ENCODE measurements at regions not wholly inside any gene's neighbourhood (a gene's known extent, or its start where the extent isn't known, plus 50 kb on each side); places are given as distances from the start of the nearest gene placed in this dataset.

DNA sequence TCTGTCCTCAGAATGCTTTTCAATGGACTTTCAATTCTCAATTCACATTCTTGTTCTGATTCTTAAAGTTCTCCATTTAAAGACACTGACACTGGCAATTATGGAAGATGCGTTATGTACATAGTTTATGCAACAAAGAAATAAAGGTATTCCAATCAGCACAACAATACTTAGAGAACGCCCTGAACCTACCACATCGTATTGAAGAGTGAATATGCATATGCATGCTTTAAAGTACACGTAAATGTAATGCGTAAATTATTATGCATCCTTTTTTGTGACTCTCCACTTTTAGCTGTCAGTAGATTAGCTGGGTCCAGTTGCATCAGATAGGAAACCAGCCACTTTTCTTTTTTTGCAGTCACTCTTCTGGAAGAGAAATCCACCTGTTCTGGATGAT is 83.5 kb downstream of the RBM43 start:
- Histone ChIP-seq H3K4me3 (no peak overlapping the region), H3K9me3 (no peaks in the 10 kb centered on the region), H3K27ac (no peak overlapping the region), H3K27me3 (no peaks in the 10 kb centered on the region), H3K4me1 (no peaks in the 10 kb centered on the region), H3K36me3 (no peaks in the 10 kb centered on the region)
- TF ChIP-seq POLR2A (IDR thresholded peaks at IDR 0.05) (no peak), POLR2AphosphoS5 (IDR thresholded peaks at IDR 0.05) (no peak), EP300 (IDR thresholded peaks at IDR 0.05) (no peak)
- TF ChIP-seq, protein P1, sequence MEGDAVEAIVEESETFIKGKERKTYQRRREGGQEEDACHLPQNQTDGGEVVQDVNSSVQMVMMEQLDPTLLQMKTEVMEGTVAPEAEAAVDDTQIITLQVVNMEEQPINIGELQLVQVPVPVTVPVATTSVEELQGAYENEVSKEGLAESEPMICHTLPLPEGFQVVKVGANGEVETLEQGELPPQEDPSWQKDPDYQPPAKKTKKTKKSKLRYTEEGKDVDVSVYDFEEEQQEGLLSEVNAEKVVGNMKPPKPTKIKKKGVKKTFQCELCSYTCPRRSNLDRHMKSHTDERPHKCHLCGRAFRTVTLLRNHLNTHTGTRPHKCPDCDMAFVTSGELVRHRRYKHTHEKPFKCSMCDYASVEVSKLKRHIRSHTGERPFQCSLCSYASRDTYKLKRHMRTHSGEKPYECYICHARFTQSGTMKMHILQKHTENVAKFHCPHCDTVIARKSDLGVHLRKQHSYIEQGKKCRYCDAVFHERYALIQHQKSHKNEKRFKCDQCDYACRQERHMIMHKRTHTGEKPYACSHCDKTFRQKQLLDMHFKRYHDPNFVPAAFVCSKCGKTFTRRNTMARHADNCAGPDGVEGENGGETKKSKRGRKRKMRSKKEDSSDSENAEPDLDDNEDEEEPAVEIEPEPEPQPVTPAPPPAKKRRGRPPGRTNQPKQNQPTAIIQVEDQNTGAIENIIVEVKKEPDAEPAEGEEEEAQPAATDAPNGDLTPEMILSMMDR (IDR thresholded peaks at IDR 0.05) = no peak
- no peak for ATAC-seq
- 81 to 83% methylated on average over 5 of the region's 5 CpGs for WGBS, 2 donors (ENCODE audit: low coverage in 1 of 2)

DNA sequence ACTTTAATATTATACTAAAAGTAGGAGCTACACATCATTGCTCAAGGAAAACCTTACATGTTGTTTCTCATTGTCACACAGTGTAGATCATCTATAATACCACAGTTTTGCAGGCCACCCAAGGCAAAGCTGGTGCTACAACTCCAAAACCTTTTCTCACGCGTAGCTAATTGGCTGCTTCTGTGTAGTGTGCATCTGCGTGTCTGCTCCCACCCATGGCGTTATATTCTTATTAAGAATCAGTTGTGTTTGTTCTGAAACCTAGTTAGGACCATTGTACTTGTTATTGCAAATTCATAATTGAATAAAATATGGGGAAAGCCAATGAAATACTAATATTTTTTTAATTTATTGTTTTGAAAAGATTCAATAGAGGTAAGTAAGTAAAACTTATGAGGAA is 83.9 kb downstream of the RBM43 start:
- H3K4me3 ChIP-seq = no peak overlapping the region
- H3K4me1 ChIP-seq = no peaks in the 10 kb centered on the region
- no peak for ATAC-seq
- no peak overlapping the region for H3K27ac ChIP-seq
- no peaks in the 10 kb centered on the region for H3K9me3 ChIP-seq
- no peaks in the 10 kb centered on the region for H3K27me3 ChIP-seq
- H3K36me3 ChIP-seq = no peaks in the 10 kb centered on the region
- 92 to 100% methylated on average over 2 to 4 of the region's 4 CpGs for WGBS, 2 donors (ENCODE audit: low coverage in 1 of 2)
- TF ChIP-seq POLR2AphosphoS5 (IDR thresholded peaks at IDR 0.05) (no peak), POLR2A (IDR thresholded peaks at IDR 0.05) (no peak), EP300 (IDR thresholded peaks at IDR 0.05) (no peak)
- TF ChIP-seq, protein P1 (IDR thresholded peaks at IDR 0.05) = no peak

DNA sequence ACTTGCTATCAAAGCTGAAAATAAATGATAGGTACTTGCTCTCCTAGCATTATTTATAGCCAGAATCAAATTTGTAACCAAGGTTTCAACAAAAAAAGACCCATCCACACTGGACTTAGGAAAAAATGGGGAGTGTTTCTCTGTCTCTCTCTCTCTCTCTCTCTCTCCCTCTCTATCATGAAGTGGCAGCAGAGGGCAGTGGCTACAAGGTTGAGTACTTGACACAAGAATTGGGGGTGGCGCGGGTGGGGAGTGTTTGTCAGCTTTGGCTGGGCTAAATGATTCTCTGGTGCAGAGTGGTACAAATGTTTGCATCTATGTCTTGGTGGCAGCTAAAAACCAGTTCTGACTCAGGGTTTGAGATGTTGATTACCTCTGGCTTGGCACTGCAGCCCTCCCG is 85.0 kb downstream of the RBM43 start:
- Histone ChIP-seq H3K27ac (no peak overlapping the region), H3K4me3 (no peak overlapping the region), H3K4me1 (no peaks in the 10 kb centered on the region), H3K9me3 (no peaks in the 10 kb centered on the region), H3K36me3 (no peaks in the 10 kb centered on the region), H3K27me3 (no peaks in the 10 kb centered on the region)
- WGBS, 2 donors (ENCODE audit: low coverage in 1 of 2) = 89 to 100% methylated on average over 1 to 3 of the region's 3 CpGs
- ATAC-seq = no peak
- TF ChIP-seq POLR2AphosphoS5 (IDR thresholded peaks at IDR 0.05) = no peak
- TF ChIP-seq POLR2A (IDR thresholded peaks at IDR 0.05) = no peak
- TF ChIP-seq EP300 (IDR thresholded peaks at IDR 0.05) = no peak
- TF ChIP-seq, protein P1 (IDR thresholded peaks at IDR 0.05) = no peak

DNA sequence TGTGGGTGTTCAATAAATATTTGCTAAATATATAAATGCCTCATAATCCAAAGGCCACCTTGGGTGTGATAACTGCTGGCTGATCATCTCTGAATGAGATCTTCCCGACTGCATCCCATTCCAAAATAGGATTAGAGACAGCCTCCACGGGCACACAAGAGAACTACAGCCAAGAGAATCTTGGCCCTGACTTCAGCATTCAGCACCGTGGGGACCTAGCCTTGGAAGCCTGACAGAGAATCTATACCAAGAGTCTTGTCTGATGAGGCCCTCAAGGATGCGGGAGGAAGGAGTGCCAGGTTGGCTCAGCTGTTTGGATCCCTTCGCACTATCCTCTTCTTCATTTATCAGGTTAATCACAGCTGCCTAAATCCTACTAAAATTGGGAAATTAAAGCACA is 85.8 kb downstream of the RBM43 start:
- H3K9me3 ChIP-seq = no peaks in the 10 kb centered on the region

DNA sequence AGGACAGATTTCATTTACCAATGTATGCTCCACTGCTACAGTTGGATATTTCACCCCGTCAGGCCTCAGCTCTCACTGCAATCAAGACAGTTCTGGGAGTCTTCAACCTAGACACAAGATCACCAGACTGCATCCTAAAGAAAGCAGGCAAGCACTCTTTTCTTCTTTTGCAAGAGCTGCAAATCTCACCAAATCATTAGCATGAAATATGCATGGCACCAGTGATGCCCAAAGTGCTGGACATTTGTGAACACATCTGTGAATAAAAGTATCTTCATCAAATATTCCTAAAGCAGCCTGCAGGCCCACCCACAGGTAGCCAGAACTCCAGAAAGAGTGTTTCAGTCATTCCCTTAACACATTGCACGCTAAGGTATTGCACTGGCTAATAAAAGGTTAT is 87.5 kb downstream of the RBM43 start:
- TF ChIP-seq EP300 (IDR thresholded peaks at IDR 0.05) (no peak), POLR2A (IDR thresholded peaks at IDR 0.05) (no peak), POLR2AphosphoS5 (IDR thresholded peaks at IDR 0.05) (no peak)
- TF ChIP-seq, protein P1 (IDR thresholded peaks at IDR 0.05) = no peak
- no peak for ATAC-seq
- 100% methylated on average over 1 to 2 of the region's 2 CpGs for whole genome bisulfite sequencing, 2 donors (ENCODE audit: low coverage in 1 of 2)

More for the DNA sequence above, 85.8 kb downstream of the RBM43 start:
- Histone ChIP-seq H3K4me3 (no peak overlapping the region), H3K27ac (no peak overlapping the region), H3K36me3 (no peaks in the 10 kb centered on the region), H3K4me1 (no peaks in the 10 kb centered on the region), H3K27me3 (no peaks in the 10 kb centered on the region)
- no peak for ATAC-seq
- no peak for TF ChIP-seq POLR2AphosphoS5 (IDR thresholded peaks at IDR 0.05)
- 52 to 61% methylated on average over 3 to 4 of the region's 5 CpGs for WGBS, 2 donors (ENCODE audit: low coverage in 1 of 2)

More for the DNA sequence above, 87.5 kb downstream of the RBM43 start:
- no peaks in the 10 kb centered on the region for H3K27me3 ChIP-seq
- H3K4me3 ChIP-seq = no peak overlapping the region
- H3K36me3 ChIP-seq = no peaks in the 10 kb centered on the region
- H3K27ac ChIP-seq = no peak overlapping the region
- H3K9me3 ChIP-seq = no peaks in the 10 kb centered on the region
- no peaks in the 10 kb centered on the region for H3K4me1 ChIP-seq

Measured in gastroesophageal sphincter (tissue), 4 donors.